ENCODE measurements at regions not wholly inside any gene's neighbourhood (a gene's known extent, or its start where the extent isn't known, plus 50 kb on each side); places are given as distances from the start of the nearest gene placed in this dataset.

- peaks cover 6% of the 10 kb centered on the region for H3K27me3 Mint-ChIP-seq
- H3K36me3 Mint-ChIP-seq (ENCODE audit: low read depth) = no peaks in the 10 kb centered on the region
- H3K4me1 Mint-ChIP-seq = no peaks in the 10 kb centered on the region
- H3K4me3 Mint-ChIP-seq = no peak overlapping the region
- no peaks in the 10 kb centered on the region for H3K9me3 Mint-ChIP-seq
- no peak overlapping the region for H3K27ac Mint-ChIP-seq
- ATAC-seq (replicated peaks) = no peak
These were observed 207.0 kb upstream of the PPP2R2D start for GRCh38 chr10:131693766-131694165.

GRCh38 chr10:131694168-131694780 lies 206.5 kb upstream of the PPP2R2D start:
- H3K36me3 Mint-ChIP-seq (ENCODE audit: low read depth) = no peaks in the 10 kb centered on the region
- H3K27ac Mint-ChIP-seq = no peak overlapping the region
- H3K4me1 Mint-ChIP-seq = no peaks in the 10 kb centered on the region
- ATAC-seq (replicated peaks) = no peak
- no peak overlapping the region for H3K4me3 Mint-ChIP-seq
- peaks cover 6% of the 10 kb centered on the region for H3K27me3 Mint-ChIP-seq
- no peaks in the 10 kb centered on the region for H3K9me3 Mint-ChIP-seq

GRCh38 chr10:131694781-131695495 lies 205.9 kb upstream of the PPP2R2D start:
- H3K36me3 Mint-ChIP-seq (ENCODE audit: low read depth) = no peaks in the 10 kb centered on the region
- H3K9me3 Mint-ChIP-seq = no peaks in the 10 kb centered on the region
- H3K27me3 Mint-ChIP-seq = peaks cover 6% of the 10 kb centered on the region
- no peak for ATAC-seq (replicated peaks)
- no peak overlapping the region for H3K4me3 Mint-ChIP-seq
- H3K4me1 Mint-ChIP-seq = no peaks in the 10 kb centered on the region
- no peak overlapping the region for H3K27ac Mint-ChIP-seq

- no peak overlapping the region for H3K27ac Mint-ChIP-seq
- H3K27me3 Mint-ChIP-seq = peaks cover 6% of the 10 kb centered on the region
- H3K4me1 Mint-ChIP-seq = no peaks in the 10 kb centered on the region
- no peak for ATAC-seq (replicated peaks)
- no peaks in the 10 kb centered on the region for H3K9me3 Mint-ChIP-seq
- no peaks in the 10 kb centered on the region for H3K36me3 Mint-ChIP-seq (ENCODE audit: low read depth)
- H3K4me3 Mint-ChIP-seq = no peak overlapping the region
These were observed 205.2 kb upstream of the PPP2R2D start for GRCh38 chr10:131695496-131696165.

GRCh38 chr10:131697476-131698128 lies 203.2 kb upstream of the PPP2R2D start:
- Mint-ChIP-seq H3K4me3 (no peak overlapping the region), H3K9me3 (no peaks in the 10 kb centered on the region), H3K27me3 (peaks cover 6% of the 10 kb centered on the region), H3K36me3 (ENCODE audit: low read depth) (no peaks in the 10 kb centered on the region), H3K4me1 (no peaks in the 10 kb centered on the region), H3K27ac (no peak overlapping the region)
- no peak for ATAC-seq (replicated peaks)

GRCh38 chr10:131698232-131698631 lies 202.6 kb upstream of the PPP2R2D start:
- no peak for ATAC-seq (replicated peaks)
- Mint-ChIP-seq H3K36me3 (ENCODE audit: low read depth) (no peaks in the 10 kb centered on the region), H3K27ac (no peak overlapping the region), H3K9me3 (no peaks in the 10 kb centered on the region), H3K27me3 (peaks cover 7% of the 10 kb centered on the region), H3K4me1 (no peaks in the 10 kb centered on the region), H3K4me3 (no peak overlapping the region)

GRCh38 chr10:131698986-131699385 lies 201.8 kb upstream of the PPP2R2D start:
- no peaks in the 10 kb centered on the region for H3K36me3 Mint-ChIP-seq (ENCODE audit: low read depth)
- H3K4me1 Mint-ChIP-seq = no peaks in the 10 kb centered on the region
- H3K4me3 Mint-ChIP-seq = no peak overlapping the region
- ATAC-seq (replicated peaks) = no peak
- peaks cover 6% of the 10 kb centered on the region for H3K27me3 Mint-ChIP-seq
- H3K27ac Mint-ChIP-seq = no peak overlapping the region
- no peaks in the 10 kb centered on the region for H3K9me3 Mint-ChIP-seq

GRCh38 chr10:131700032-131700431 lies 200.8 kb upstream of the PPP2R2D start:
- peaks cover 10% of the 10 kb centered on the region for H3K27me3 Mint-ChIP-seq
- H3K9me3 Mint-ChIP-seq = no peaks in the 10 kb centered on the region
- ATAC-seq (replicated peaks) = no peak
- H3K36me3 Mint-ChIP-seq (ENCODE audit: low read depth) = no peaks in the 10 kb centered on the region
- H3K27ac Mint-ChIP-seq = no peak overlapping the region
- H3K4me3 Mint-ChIP-seq = no peak overlapping the region
- no peaks in the 10 kb centered on the region for H3K4me1 Mint-ChIP-seq

- H3K4me1 Mint-ChIP-seq = no peaks in the 10 kb centered on the region
- H3K9me3 Mint-ChIP-seq = no peaks in the 10 kb centered on the region
- peaks cover 10% of the 10 kb centered on the region for H3K27me3 Mint-ChIP-seq
- no peak overlapping the region for H3K4me3 Mint-ChIP-seq
- ATAC-seq (replicated peaks) = no peak
- no peaks in the 10 kb centered on the region for H3K36me3 Mint-ChIP-seq (ENCODE audit: low read depth)
- no peak overlapping the region for H3K27ac Mint-ChIP-seq
These were observed 200.3 kb upstream of the PPP2R2D start for GRCh38 chr10:131700506-131700905.

GRCh38 chr10:131701131-131701947 lies 199.5 kb upstream of the PPP2R2D start:
- Mint-ChIP-seq H3K4me1 (no peaks in the 10 kb centered on the region), H3K27ac (no peak overlapping the region), H3K4me3 (no peak overlapping the region), H3K27me3 (peaks cover 7% of the 10 kb centered on the region), H3K9me3 (no peaks in the 10 kb centered on the region), H3K36me3 (ENCODE audit: low read depth) (no peaks in the 10 kb centered on the region)
- ATAC-seq (replicated peaks) = no peak

- Mint-ChIP-seq H3K27me3 (peaks cover 10% of the 10 kb centered on the region), H3K27ac (no peak overlapping the region), H3K36me3 (ENCODE audit: low read depth) (no peaks in the 10 kb centered on the region), H3K9me3 (peaks cover 5% of the 10 kb centered on the region), H3K4me3 (no peak overlapping the region), H3K4me1 (no peaks in the 10 kb centered on the region)
- ATAC-seq (replicated peaks) = no peak
These were observed 198.1 kb upstream of the PPP2R2D start for GRCh38 chr10:131702531-131703356.

- H3K4me1 Mint-ChIP-seq = no peaks in the 10 kb centered on the region
- ATAC-seq (replicated peaks) = no peak
- H3K27ac Mint-ChIP-seq = no peak overlapping the region
- H3K27me3 Mint-ChIP-seq = peaks cover 10% of the 10 kb centered on the region
- H3K36me3 Mint-ChIP-seq (ENCODE audit: low read depth) = no peaks in the 10 kb centered on the region
- H3K4me3 Mint-ChIP-seq = no peak overlapping the region
- peaks cover 5% of the 10 kb centered on the region for H3K9me3 Mint-ChIP-seq
These were observed 197.3 kb upstream of the PPP2R2D start for GRCh38 chr10:131703541-131703940.

- no peak overlapping the region for H3K27ac Mint-ChIP-seq
- no peak for ATAC-seq (replicated peaks)
- H3K27me3 Mint-ChIP-seq = peaks cover 10% of the 10 kb centered on the region
- H3K9me3 Mint-ChIP-seq = peaks cover 5% of the 10 kb centered on the region
- no peaks in the 10 kb centered on the region for H3K4me1 Mint-ChIP-seq
- no peaks in the 10 kb centered on the region for H3K36me3 Mint-ChIP-seq (ENCODE audit: low read depth)
- H3K4me3 Mint-ChIP-seq = no peak overlapping the region
These were observed 196.9 kb upstream of the PPP2R2D start for GRCh38 chr10:131703941-131704340.

Data from activated T-helper 17 cell treated with anti-CD3 and anti-CD28 coated beads, Interleukin-2, amount 50 U/mL, for 72 hours (primary cell).